ENCODE measurements at regions not wholly inside any gene's neighbourhood (a gene's known extent, or its start where the extent isn't known, plus 50 kb on each side); places are given as distances from the start of the nearest gene placed in this dataset.
A peak's percentile ranks its signal among the peaks of the same experiment; 100 is the strongest.

- H3K9me3 ChIP-seq = no peaks in the 10 kb centered on the region
- DNase-seq = no peak
- H3K27me3 ChIP-seq = no peaks in the 10 kb centered on the region
- 80 to 88% methylated on average over 8 of the region's 8 CpGs for WGBS, 2 donors
- H3K36me3 ChIP-seq = no peaks in the 10 kb centered on the region
- TF ChIP-seq CTCF (IDR thresholded peaks at IDR 0.05) = no peak
- intact Hi-C loops (cut with DNase I) = no loop called here
- no peak overlapping the region for H3K27ac ChIP-seq
- H3K4me1 ChIP-seq = peaks cover 0 to 2% (median 0%) of the 10 kb centered on the region in 4 donors
- no peak overlapping the region for H3K4me3 ChIP-seq
Observed at GRCh38 chr21:39118604-39119215, 64.5 kb downstream of the PSMG1 start.

DNA sequence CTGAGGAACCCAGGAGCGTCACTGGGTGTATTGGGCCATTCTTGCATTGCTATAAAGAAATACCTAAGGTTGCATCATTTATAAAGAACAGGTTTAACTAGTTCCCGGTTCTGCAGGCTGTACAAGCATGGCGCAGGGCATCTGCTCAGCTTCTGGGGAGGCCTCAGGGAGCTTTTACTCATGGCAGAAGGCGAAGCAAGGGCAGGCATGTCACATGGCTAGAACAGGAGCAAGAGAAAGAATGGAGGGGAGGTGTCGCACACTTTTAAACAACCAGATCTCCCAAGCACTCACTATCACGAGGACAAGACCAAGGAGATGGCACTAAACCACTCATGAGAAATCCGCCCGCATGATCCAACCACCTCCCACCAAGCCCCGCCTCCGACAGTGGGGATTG is 65.2 kb downstream of the PSMG1 start:
- Histone ChIP-seq H3K4me1 (no peaks in the 10 kb centered on the region), H3K27me3 (no peaks in the 10 kb centered on the region), H3K27ac (no peak overlapping the region), H3K36me3 (no peaks in the 10 kb centered on the region), H3K4me3 (no peak overlapping the region), H3K9me3 (no peaks in the 10 kb centered on the region)
- DNase-seq = peak; percentile 21
- 89 to 96% methylated on average over 10 of the region's 10 CpGs for WGBS, 2 donors
- TF ChIP-seq POLR2AphosphoS5 (IDR thresholded peaks at IDR 0.05) = no peak
- no peak for TF ChIP-seq CTCF (IDR thresholded peaks at IDR 0.05)
- TF ChIP-seq EP300 (IDR thresholded peaks at IDR 0.05) = no peak
- TF ChIP-seq POLR2A (IDR thresholded peaks at IDR 0.05) = no peak
- intact Hi-C loops (cut with DNase I) = no loop called here

DNA sequence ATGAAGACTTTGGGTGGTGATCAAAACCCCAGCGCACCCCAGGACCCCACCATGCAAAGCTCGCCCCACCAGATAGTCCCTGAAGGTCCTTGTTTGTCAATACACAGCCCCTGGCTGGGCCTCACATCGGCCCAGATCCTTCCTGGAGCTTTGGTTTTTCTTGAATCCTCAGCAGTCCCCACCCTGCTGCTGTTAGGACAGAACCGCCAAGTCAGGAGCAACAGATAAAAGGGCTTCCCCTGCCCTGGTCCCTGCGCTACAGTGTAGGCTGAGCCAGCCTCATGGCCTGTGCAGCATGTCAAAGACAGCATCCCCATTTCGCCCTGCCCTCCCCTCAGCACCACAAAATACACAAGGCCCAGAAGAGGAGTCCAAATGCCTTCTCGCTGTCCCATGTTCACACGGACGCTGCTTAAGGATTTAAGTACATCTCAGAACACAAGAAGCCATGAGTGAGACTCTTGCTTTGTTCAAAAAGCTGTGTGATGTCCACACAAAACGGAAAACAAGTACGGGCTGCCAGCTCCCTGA is 65.7 kb downstream of the PSMG1 start:
- intact Hi-C loops (cut with DNase I) = no loop called here
- DNase-seq = peak; percentile 42
- no peaks in the 10 kb centered on the region for H3K9me3 ChIP-seq
- H3K27me3 ChIP-seq = no peaks in the 10 kb centered on the region
- no peaks in the 10 kb centered on the region for H3K36me3 ChIP-seq
- TF ChIP-seq POLR2A (IDR thresholded peaks at IDR 0.05) = no peak
- TF ChIP-seq POLR2AphosphoS5 (IDR thresholded peaks at IDR 0.05) = no peak
- TF ChIP-seq CTCF (IDR thresholded peaks at IDR 0.05) = no peak
- no peak for TF ChIP-seq EP300 (IDR thresholded peaks at IDR 0.05)
- no peaks in the 10 kb centered on the region for H3K4me1 ChIP-seq
- no peak overlapping the region for H3K4me3 ChIP-seq
- H3K27ac ChIP-seq = no peak overlapping the region
- whole genome bisulfite sequencing, 2 donors = 90 to 96% methylated on average over 11 of the region's 11 CpGs

GRCh38 chr21:39116761-39117439 is 66.4 kb downstream of the PSMG1 start:
- 92 to 95% methylated on average over 19 of the region's 19 CpGs for WGBS, 2 donors
- Histone ChIP-seq H3K36me3 (no peaks in the 10 kb centered on the region), H3K9me3 (no peaks in the 10 kb centered on the region), H3K4me3 (no peak overlapping the region), H3K27ac (no peak overlapping the region), H3K27me3 (no peaks in the 10 kb centered on the region), H3K4me1 (no peaks in the 10 kb centered on the region)
- intact Hi-C loops (cut with DNase I) = no loop called here
- TF ChIP-seq EP300 (IDR thresholded peaks at IDR 0.05) = no peak
- TF ChIP-seq POLR2A (IDR thresholded peaks at IDR 0.05) = no peak
- no peak for TF ChIP-seq POLR2AphosphoS5 (IDR thresholded peaks at IDR 0.05)
- no peak for TF ChIP-seq CTCF (IDR thresholded peaks at IDR 0.05)
- peak; percentile 27 for DNase-seq

Measured in sigmoid colon (tissue), 6 donors.